Tibial nerve (tissue), 4 donors: ENCODE measurements at regions not wholly inside any gene's neighbourhood (a gene's known extent, or its start where the extent isn't known, plus 50 kb on each side); places are given as distances from the start of the nearest gene placed in this dataset.

Experiments used
- EP300 ChIP-seq, 2 donors: sonication (generic); formaldehyde crosslinking; IDR thresholded peaks; one replicate each; pipeline ENCODE4 v1.6.1; 2017; ENCODE audit warnings: antibody characterized with exemption in 2 of 2, mild to moderate bottlenecking in 1 of 2
- POLR2A ChIP-seq, 2 donors: fragments of 450-650 bp; IDR thresholded peaks; one replicate each; pipeline ENCODE4 v1.6.1; 2017; ENCODE audit warnings: antibody characterized with exemption in 2 of 2, mild to moderate bottlenecking in 2 of 2, moderate library complexity in 2 of 2
- TF ChIP-seq, protein P1 (sequence below), 5 experiments: fragments of 200-600 bp in 3 of 5; fragments of 450-650 bp in 2 of 5; sonication (generic) in 3 of 5; IDR thresholded peaks; one replicate each; pipeline ENCODE4 v1.5.1; 2016 to 2019; ENCODE audit warnings: antibody characterized with exemption in 5 of 5, mild to moderate bottlenecking in 3 of 5, moderate library complexity in 2 of 5

GRCh38 chr1:81525085-81525484, 275.6 kb upstream of the ADGRL2 start:
- TF ChIP-seq, protein P1, sequence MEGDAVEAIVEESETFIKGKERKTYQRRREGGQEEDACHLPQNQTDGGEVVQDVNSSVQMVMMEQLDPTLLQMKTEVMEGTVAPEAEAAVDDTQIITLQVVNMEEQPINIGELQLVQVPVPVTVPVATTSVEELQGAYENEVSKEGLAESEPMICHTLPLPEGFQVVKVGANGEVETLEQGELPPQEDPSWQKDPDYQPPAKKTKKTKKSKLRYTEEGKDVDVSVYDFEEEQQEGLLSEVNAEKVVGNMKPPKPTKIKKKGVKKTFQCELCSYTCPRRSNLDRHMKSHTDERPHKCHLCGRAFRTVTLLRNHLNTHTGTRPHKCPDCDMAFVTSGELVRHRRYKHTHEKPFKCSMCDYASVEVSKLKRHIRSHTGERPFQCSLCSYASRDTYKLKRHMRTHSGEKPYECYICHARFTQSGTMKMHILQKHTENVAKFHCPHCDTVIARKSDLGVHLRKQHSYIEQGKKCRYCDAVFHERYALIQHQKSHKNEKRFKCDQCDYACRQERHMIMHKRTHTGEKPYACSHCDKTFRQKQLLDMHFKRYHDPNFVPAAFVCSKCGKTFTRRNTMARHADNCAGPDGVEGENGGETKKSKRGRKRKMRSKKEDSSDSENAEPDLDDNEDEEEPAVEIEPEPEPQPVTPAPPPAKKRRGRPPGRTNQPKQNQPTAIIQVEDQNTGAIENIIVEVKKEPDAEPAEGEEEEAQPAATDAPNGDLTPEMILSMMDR (IDR thresholded peaks at IDR 0.05), result no peak
- no peak for TF ChIP-seq EP300 (IDR thresholded peaks at IDR 0.05)
- no peak for TF ChIP-seq POLR2A (IDR thresholded peaks at IDR 0.05)
